HUES64 (cell line): ENCODE measurements at regions not wholly inside any gene's neighbourhood (a gene's known extent, or its start where the extent isn't known, plus 50 kb on each side); places are given as distances from the start of the nearest gene placed in this dataset.

ENCODE experiments used
- H3K27ac ChIP-seq: 2 replicates; pipeline ENCODE4 v1.7.0; 2013; ENCODE audit warnings: low read depth, low read length, inconsistent platforms
- H3K27me3 ChIP-seq: 2 replicates; pipeline ENCODE4 v1.6.1; 2013; ENCODE audit warnings: mild to moderate bottlenecking, low read length; ENCODE audit not compliant: insufficient read depth
- H3K36me3 ChIP-seq: 2 replicates; pipeline ENCODE4 v1.6.1; 2013; ENCODE audit warnings: mild to moderate bottlenecking, low read length; ENCODE audit not compliant: insufficient read depth
- H3K4me1 ChIP-seq: 2 replicates; pipeline ENCODE4 v1.6.1; 2013; ENCODE audit warnings: mild to moderate bottlenecking, low read length, moderate library complexity; ENCODE audit not compliant: insufficient read depth
- H3K4me3 ChIP-seq: 2 replicates; pipeline ENCODE4 v1.5.1; 2013; ENCODE audit warnings: mild to moderate bottlenecking, low read length, moderate library complexity
- H3K9ac ChIP-seq: 2 replicates; pipeline ENCODE4 v1.6.1; 2013; ENCODE audit warnings: mild to moderate bottlenecking, low read depth, low read length
- H3K9me3 ChIP-seq: 2 replicates; pipeline ENCODE4 v1.6.1; 2013; ENCODE audit warnings: low read depth, low read length; ENCODE audit not compliant: insufficient read depth
- WGBS: fragments of 150-250, 120-280 bp; methylation state at CpG from one replicate; pipeline ENCODE4 v1.1.7; 2013; ENCODE audit warnings: missing lambda C conversion rate; 5-methylcytosine and 5-hydroxymethylcytosine counted together

DNA sequence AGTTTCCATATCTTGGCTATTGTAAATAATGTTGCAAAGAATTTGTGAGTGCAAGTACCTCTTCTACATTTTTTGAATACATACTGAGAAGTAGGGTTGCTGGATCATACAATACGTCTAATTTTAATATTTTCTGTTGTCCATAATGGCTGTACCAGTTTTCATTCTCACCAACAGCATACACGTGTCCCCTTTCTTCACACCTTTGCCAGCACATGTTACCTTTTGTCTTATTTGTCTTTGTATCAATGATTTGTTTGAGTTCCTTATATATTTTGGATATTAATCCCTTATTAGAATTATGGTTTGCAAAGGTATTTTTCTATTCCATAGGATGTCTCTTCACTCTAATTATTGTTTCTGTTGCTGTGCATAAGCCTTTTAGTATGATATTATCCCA, 904.3 kb downstream of the METTL15 start:
- H3K27me3 ChIP-seq = no peaks in the 10 kb centered on the region
- no peak overlapping the region for H3K27ac ChIP-seq
- no peaks in the 10 kb centered on the region for H3K9me3 ChIP-seq
- H3K4me1 ChIP-seq = no peaks in the 10 kb centered on the region
- H3K4me3 ChIP-seq = no peak overlapping the region
- H3K9ac ChIP-seq = no peak overlapping the region
- no CpG with 5 or more reads among the region's 2 CpGs for WGBS
- no peaks in the 10 kb centered on the region for H3K36me3 ChIP-seq

DNA sequence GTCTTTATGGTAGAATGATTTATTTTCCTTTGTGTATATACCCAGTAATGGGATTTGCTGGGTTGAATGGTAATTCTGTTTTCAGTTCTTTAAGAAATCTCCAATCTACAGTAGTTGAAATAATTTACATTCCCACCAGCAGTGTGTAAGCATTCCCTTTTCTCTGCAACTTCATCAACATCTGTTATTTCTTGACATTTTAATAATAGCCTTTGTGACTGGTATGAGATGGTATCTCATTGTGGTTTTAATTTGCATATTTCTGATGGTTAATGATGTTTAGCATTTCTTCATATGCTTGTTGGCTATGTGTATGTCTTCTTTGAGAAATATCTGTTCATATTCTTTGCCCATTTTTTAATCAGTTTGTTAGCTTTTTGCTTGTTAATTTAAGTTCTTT, 901.2 kb downstream of the METTL15 start:
- no peak overlapping the region for H3K4me3 ChIP-seq
- no peak overlapping the region for H3K27ac ChIP-seq
- no peak overlapping the region for H3K9ac ChIP-seq
- H3K27me3 ChIP-seq = no peaks in the 10 kb centered on the region
- H3K4me1 ChIP-seq = no peaks in the 10 kb centered on the region
- H3K36me3 ChIP-seq = no peaks in the 10 kb centered on the region
- no peaks in the 10 kb centered on the region for H3K9me3 ChIP-seq

DNA sequence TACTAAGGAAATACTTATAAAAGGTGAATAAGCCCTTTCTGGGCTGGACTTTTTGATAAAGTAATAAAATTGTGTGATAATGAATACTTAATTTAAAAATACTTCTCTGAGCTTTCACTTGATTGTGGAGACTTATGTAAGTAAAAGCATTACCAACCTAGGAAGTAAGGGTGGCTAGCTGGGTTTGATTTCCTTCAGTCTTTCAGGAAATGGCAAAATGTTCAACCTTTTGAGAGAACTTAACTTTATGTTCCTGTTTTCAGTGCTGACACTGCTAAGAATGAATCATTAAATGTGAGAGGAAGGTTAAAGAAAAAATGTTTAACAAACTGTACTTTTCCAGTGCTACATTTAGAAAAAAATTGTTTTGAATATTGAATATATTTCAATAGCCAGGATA, 900.3 kb downstream of the METTL15 start:
- Histone ChIP-seq H3K27ac (no peak overlapping the region), H3K9me3 (no peaks in the 10 kb centered on the region), H3K27me3 (no peaks in the 10 kb centered on the region), H3K36me3 (no peaks in the 10 kb centered on the region), H3K9ac (no peak overlapping the region), H3K4me1 (no peaks in the 10 kb centered on the region), H3K4me3 (no peak overlapping the region)

DNA sequence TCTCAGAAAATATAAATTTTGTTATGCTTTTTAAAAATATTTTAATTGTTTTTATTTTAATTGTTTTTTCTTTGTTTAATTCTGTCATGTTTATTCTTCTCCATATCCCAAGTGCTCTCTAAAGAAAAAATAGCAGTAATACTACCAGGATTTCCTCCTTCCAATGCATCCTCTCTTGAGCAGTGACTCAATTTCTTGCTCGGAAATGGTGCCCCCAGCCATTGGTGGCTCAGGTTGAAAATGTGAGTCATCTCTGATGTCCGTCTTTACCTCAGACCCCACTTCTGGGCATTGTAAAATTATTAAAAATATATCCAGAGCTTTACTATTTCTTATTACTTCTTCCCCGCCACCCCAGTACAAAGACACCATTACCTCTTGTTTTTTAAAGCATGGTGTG, 898.5 kb downstream of the METTL15 start:
- Histone ChIP-seq H3K27me3 (no peaks in the 10 kb centered on the region), H3K9ac (no peak overlapping the region), H3K4me3 (no peak overlapping the region), H3K36me3 (no peaks in the 10 kb centered on the region), H3K27ac (no peak overlapping the region), H3K4me1 (no peaks in the 10 kb centered on the region), H3K9me3 (no peaks in the 10 kb centered on the region)
- 95% methylated on average over 1 of the region's 3 CpGs for WGBS

DNA sequence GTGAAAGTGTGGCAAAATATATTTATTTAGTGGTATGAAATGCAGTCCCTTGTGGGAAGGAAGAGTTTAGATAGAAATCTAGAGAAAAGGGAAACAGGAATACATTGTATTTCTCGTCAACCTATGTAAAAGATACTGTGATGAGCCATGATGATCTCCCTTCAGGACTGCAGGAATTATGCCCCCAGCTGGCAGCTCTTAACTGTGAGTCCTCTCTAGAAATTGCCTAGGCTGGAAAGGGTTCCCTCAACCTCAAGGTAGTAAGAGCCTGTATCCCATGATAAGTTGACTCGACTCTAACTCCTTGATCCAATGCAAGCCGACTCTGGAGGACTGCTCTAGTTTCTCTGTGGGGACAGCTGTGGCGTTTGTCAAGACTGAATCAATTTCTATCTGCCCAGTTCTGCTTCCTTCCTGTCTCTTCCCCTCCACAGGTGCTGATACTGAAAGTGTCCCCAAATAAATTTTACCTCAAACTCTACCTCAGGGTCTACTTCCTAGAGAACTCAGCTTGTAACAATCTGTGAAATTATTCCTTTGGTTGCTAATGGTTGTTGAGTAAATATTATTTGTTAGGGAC, 897.3 kb downstream of the METTL15 start:
- 95% methylated on average over 4 of the region's 4 CpGs for WGBS
- Histone ChIP-seq H3K36me3 (no peaks in the 10 kb centered on the region), H3K4me1 (no peaks in the 10 kb centered on the region), H3K9me3 (no peaks in the 10 kb centered on the region), H3K4me3 (no peak overlapping the region), H3K27ac (no peak overlapping the region), H3K9ac (no peak overlapping the region), H3K27me3 (no peaks in the 10 kb centered on the region)

DNA sequence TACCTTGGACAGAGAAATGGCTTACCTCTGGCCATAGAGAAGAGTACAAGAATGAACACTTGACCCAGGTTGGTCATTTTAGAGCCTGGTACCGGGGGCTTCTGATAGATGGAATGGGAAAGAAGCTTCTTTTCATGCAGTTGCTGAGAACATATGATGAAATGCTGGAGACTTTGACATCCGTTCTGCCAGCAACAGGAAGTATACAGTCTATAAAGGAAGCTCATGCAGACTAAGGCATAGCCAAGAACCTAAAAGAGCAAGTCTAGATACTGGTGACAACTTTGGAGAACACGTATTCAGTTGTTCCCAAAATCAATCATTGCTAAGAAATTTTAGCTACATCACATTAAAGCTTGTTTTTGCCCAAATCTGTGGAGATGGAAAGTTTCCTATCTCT, 894.6 kb downstream of the METTL15 start:
- H3K4me3 ChIP-seq = no peak overlapping the region
- H3K27me3 ChIP-seq = no peaks in the 10 kb centered on the region
- no peak overlapping the region for H3K27ac ChIP-seq
- WGBS = 97% methylated on average over 3 of the region's 3 CpGs
- H3K9ac ChIP-seq = no peak overlapping the region
- H3K36me3 ChIP-seq = no peaks in the 10 kb centered on the region
- H3K9me3 ChIP-seq = no peaks in the 10 kb centered on the region
- no peaks in the 10 kb centered on the region for H3K4me1 ChIP-seq

DNA sequence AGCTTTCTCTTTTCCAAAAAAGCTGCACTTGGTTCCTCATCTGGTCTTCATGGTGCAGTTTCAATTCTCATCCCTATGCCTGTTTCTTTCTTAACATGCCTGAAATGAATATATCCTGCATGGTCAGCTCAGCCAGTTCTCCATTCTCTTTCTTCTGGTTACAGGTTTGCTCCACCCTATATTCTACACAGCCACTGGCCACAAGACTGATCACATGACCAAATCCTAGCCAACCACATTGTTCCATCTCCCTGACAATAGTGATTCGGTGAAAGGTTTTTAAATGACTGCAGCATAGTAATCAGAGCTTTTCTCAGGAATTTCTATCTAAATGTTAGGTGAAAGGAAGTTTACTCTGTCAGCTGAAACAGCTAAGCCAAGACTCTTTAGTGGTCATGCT, 891.4 kb downstream of the METTL15 start:
- Histone ChIP-seq H3K36me3 (no peaks in the 10 kb centered on the region), H3K4me3 (no peak overlapping the region), H3K4me1 (no peaks in the 10 kb centered on the region), H3K27me3 (no peaks in the 10 kb centered on the region), H3K27ac (no peak overlapping the region), H3K9ac (no peak overlapping the region), H3K9me3 (no peaks in the 10 kb centered on the region)
- WGBS = 100% methylated on average over 1 of the region's 1 CpG

DNA sequence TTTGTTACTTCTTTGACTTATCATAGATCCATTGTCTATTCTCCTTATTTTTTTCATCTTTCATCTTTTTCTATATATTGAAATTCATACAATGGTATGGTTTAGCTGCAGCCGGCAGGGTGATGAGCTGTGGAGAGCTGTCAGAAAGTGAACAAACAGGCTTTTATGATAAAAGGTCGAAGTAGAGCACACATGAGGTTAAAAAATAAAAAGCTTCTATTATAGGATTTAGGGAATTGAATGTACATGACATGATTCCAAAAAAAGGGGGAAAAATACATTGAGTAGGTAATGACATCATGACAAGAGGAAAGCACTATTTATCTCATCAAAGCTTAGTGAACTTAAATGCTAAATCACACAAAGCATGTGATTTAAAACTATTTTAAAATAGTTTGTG, 884.8 kb downstream of the METTL15 start:
- Histone ChIP-seq H3K4me3 (no peak overlapping the region), H3K9me3 (no peaks in the 10 kb centered on the region), H3K36me3 (no peaks in the 10 kb centered on the region), H3K27me3 (no peaks in the 10 kb centered on the region), H3K27ac (no peak overlapping the region), H3K9ac (no peak overlapping the region), H3K4me1 (no peaks in the 10 kb centered on the region)
- WGBS = 84% methylated on average over 2 of the region's 2 CpGs

DNA sequence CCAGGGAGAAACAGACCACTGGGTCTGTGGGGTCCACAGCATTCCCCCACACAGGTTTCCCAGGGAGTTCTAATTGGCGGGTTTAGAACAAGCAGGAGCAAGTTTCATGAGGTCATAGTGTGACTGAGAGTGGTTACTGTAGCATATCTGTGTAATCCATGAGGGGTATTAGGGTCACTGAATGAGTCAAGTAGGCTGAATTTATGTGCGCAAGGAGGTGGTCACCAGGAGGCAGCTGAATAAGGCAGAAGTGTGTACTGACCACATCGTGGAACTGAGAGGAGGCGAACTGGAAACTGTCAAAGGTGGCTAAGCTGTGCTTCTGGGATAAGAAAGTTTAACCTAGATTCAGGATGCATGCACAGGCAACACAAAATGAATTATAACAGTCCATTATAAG, 876.0 kb downstream of the METTL15 start:
- 93% methylated on average over 4 of the region's 4 CpGs for WGBS
- no peaks in the 10 kb centered on the region for H3K9me3 ChIP-seq
- H3K4me3 ChIP-seq = no peak overlapping the region
- no peaks in the 10 kb centered on the region for H3K36me3 ChIP-seq
- H3K27ac ChIP-seq = no peak overlapping the region
- H3K27me3 ChIP-seq = no peaks in the 10 kb centered on the region
- no peak overlapping the region for H3K9ac ChIP-seq
- no peaks in the 10 kb centered on the region; the same call in 1 of the 2 replicates for H3K4me1 ChIP-seq

DNA sequence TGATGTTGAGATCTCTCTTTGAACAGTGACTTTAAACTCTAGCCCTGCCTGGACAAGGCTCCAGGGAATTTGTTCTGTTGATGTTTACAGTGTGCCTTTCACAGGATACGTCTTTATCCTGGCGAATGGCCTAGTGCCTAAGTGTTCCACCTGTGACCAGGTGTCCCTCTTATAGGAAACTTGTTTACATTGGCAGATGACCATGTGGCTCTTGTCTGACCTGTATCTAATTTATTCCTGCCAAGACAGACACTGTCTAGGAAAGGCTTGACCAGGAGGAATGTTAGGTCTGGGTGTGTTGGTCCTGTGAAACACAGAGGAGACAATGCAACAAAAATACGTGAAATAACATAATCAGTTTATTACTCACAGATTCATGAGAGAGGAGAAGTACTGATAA, 875.6 kb downstream of the METTL15 start:
- no peaks in the 10 kb centered on the region for H3K36me3 ChIP-seq
- H3K27ac ChIP-seq = no peak overlapping the region
- H3K4me3 ChIP-seq = no peak overlapping the region
- WGBS = 89% methylated on average over 2 of the region's 3 CpGs
- no peaks in the 10 kb centered on the region for H3K9me3 ChIP-seq
- no peaks in the 10 kb centered on the region for H3K27me3 ChIP-seq
- no peaks in the 10 kb centered on the region; the same call in 1 of the 2 replicates for H3K4me1 ChIP-seq
- no peak overlapping the region for H3K9ac ChIP-seq

DNA sequence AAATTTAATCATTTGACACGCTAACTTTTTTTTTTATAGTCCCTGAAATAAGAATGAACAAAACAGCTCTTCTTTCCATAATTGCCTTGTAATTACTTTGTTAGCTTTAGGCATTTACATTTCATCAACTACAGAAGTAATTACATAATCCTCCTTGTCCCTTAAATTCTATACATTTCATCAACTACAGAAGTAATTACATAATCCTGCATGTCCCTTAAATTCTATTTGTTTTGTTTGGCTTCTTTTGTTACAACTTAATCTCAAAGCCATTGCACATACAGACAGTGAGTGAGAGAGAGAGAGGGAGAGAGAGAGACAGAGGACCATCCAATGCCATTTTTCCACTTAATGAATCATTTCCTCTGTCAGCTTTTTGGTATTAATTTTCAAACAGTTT, 873.2 kb downstream of the METTL15 start:
- no peak overlapping the region for H3K27ac ChIP-seq
- no peaks in the 10 kb centered on the region; the same call in 1 of the 2 replicates for H3K4me1 ChIP-seq
- no peak overlapping the region for H3K4me3 ChIP-seq
- no peaks in the 10 kb centered on the region for H3K27me3 ChIP-seq
- 100% methylated on average over 1 of the region's 1 CpG for WGBS
- no peak overlapping the region for H3K9ac ChIP-seq
- H3K36me3 ChIP-seq = no peaks in the 10 kb centered on the region
- no peaks in the 10 kb centered on the region for H3K9me3 ChIP-seq

DNA sequence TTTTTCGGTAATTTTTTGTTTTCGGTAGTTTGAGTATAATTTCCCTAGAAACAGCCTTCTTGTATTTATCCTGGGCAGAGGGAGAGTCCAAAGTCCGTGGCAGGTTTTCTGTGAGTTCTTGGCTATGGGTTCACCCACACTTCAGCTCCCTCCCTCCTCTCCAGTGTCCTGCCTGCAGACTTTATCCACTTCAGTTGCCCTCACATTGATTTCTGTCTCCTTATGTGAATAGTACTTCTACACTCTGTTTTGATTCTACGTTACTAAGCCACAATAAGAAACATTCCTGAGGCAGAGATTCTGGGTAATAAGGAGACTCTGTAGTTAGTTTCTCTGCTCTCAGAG, 868.6 kb downstream of the METTL15 start:
- no peaks in the 10 kb centered on the region for H3K9me3 ChIP-seq
- WGBS = 88% methylated on average over 2 of the region's 4 CpGs

More for the DNA sequence above, 868.6 kb downstream of the METTL15 start:
- Histone ChIP-seq H3K36me3 (no peaks in the 10 kb centered on the region), H3K9ac (no peak overlapping the region), H3K27ac (no peak overlapping the region), H3K4me1 (no peaks in the 10 kb centered on the region; the same call in 1 of the 2 replicates), H3K4me3 (no peak overlapping the region), H3K27me3 (no peaks in the 10 kb centered on the region)
